K562 (cell line): ENCODE measurements at regions not wholly inside any gene's neighbourhood (a gene's known extent, or its start where the extent isn't known, plus 50 kb on each side); places are given as distances from the start of the nearest gene placed in this dataset.

Source experiments
- BRD9 ChIP-seq: fragments of 450-650 bp; IDR thresholded peaks from 2 replicates; pipeline ENCODE4 v1.6.1; 2018; ENCODE audit warnings: low read depth; ENCODE audit not compliant: partially characterized antibody
- CREB3L1 ChIP-seq: fragments of 450-650 bp; IDR thresholded peaks from 2 replicates; pipeline ENCODE4 v1.6.1; 2014; ENCODE audit warnings: low read depth, mild to moderate bottlenecking, moderate library complexity, borderline replicate concordance
- CXXC5 ChIP-seq: fragments of 250-450 bp; sonication (Bioruptor Pico); IDR thresholded peaks from 2 replicates; pipeline ENCODE4 v1.8.0; 2022; ENCODE audit warnings: inconsistent platforms, mild to moderate bottlenecking, moderate library complexity
- HBP1 ChIP-seq: fragments of 450-650 bp; formaldehyde crosslinking; IDR thresholded peaks from 2 replicates; pipeline ENCODE4 v1.4.0; 2022; ENCODE audit warnings: missing genetic modification characterization
- MAFG ChIP-seq: fragments of 450-650 bp; conservative IDR thresholded peaks from 2 replicates; pipeline ENCODE4 v1.6.1; 2016; ENCODE audit warnings: missing genetic modification characterization, missing compliant biosample characterization
- MNT ChIP-seq, 2 experiments: fragments of 450-650 bp; conservative IDR thresholded peaks; 2 replicates each; pipeline ENCODE4 v1.6.1; 2017; ENCODE audit warnings: mild to moderate bottlenecking in 2 of 2, moderate library complexity in 2 of 2
- NCOR1 ChIP-seq: fragments of 450-650 bp; IDR thresholded peaks from 2 replicates; pipeline ENCODE4 v1.6.1; 2016; ENCODE audit warnings: mild to moderate bottlenecking, moderate library complexity
- PBX2 ChIP-seq, 2 experiments: IDR thresholded peaks in 1 of 2; conservative IDR thresholded peaks in 1 of 2; 2 replicates each; pipeline ENCODE4 v1.6.1; 2016; ENCODE audit warnings: low read depth in 2 of 2, mild to moderate bottlenecking in 1 of 2, missing compliant biosample characterization in 1 of 2, missing genetic modification characterization in 1 of 2, moderate library complexity in 1 of 2
- POLR2B ChIP-seq: fragments of 450-650 bp; IDR thresholded peaks from 2 replicates; pipeline ENCODE4 v1.6.1; 2018; ENCODE audit warnings: low read depth; ENCODE audit not compliant: partially characterized antibody
- RAD51 ChIP-seq: fragments of 450-650 bp; IDR thresholded peaks from 2 replicates; pipeline ENCODE4 v1.7.1; 2016; ENCODE audit warnings: low read depth, mild to moderate bottlenecking, borderline replicate concordance
- RBM14 ChIP-seq: fragments of 200-400 bp; formaldehyde crosslinking; IDR thresholded peaks from 2 replicates; pipeline ENCODE4 v1.6.1; 2018; ENCODE audit warnings: low read depth, mild to moderate bottlenecking, low read length, moderate library complexity, borderline replicate concordance; ENCODE audit not compliant: insufficient read depth
- SIN3A ChIP-seq, 2 experiments: fragments of 150-350 bp in 1 of 2; IDR thresholded peaks; 2 replicates each; pipeline ENCODE4 v1.6.1; 2011 to 2016; ENCODE audit warnings: borderline replicate concordance in 2 of 2, low read depth in 2 of 2, low read length in 2 of 2, mild to moderate bottlenecking in 2 of 2, moderate library complexity in 2 of 2; ENCODE audit not compliant: control insufficient read depth in 1 of 2
- ZBTB5 ChIP-seq: fragments of 450-650 bp; IDR thresholded peaks from 2 replicates; pipeline ENCODE4 v1.6.1; 2017; ENCODE audit warnings: antibody characterized with exemption
- ZNF395 ChIP-seq: fragments of 200-800 bp; sonication (Bioruptor generic); IDR thresholded peaks from 2 replicates; pipeline ENCODE4 v1.6.1; 2017; ENCODE audit warnings: missing genetic modification characterization, missing compliant biosample characterization

- TF ChIP-seq MNT (conservative IDR thresholded peaks at IDR 0.05) (0 out of 4 replicates have a peak, but pooled peaks of 1 of the 2 experiments have one; percentile 17), NCOR1 (peak; percentile 80), PBX2 (CRISPR knock-in tag; IDR thresholded peaks at IDR 0.05; ENCODE audit: low read depth) (no peak), PBX2 (tag; conservative IDR thresholded peaks at IDR 0.05; ENCODE audit: low read depth) (no peak), ZBTB5 (peak; percentile 61; the same call in 1 of the 2 replicates), HBP1 (CRISPR knock-in tag) (peak; percentile 76; the same call in 1 of the 2 replicates), RBM14 (no peak), BRD9 (peak; percentile 86), POLR2B (peak; percentile 18), CREB3L1 (no peak), RAD51 (0 out of 2 replicates have a peak, but pooled peaks have one; percentile 6), MAFG (tag) (0 out of 2 replicates have a peak, but pooled peaks have one; percentile 2), CXXC5 (no peak), SIN3A (IDR thresholded peaks at IDR 0.05; ENCODE audit: borderline replicate concordance in 2 of 2, control insufficient read depth in 1 of 2, low read depth in 2 of 2, low read length in 2 of 2) (no peak), ZNF395 (CRISPR knock-in tag) (no peak)
Measured at GRCh38 chr3:143183665-143183964, 64.0 kb downstream of the CHST2 start (continued).
